GM12878 (cell line): ENCODE measurements at regions not wholly inside any gene's neighbourhood (a gene's known extent, or its start where the extent isn't known, plus 50 kb on each side); places are given as distances from the start of the nearest gene placed in this dataset.

Source experiments
- ATAC-seq: fragments of 200-7000 bp; cut with Tn5 transposase; 3 replicates; pipeline ENCODE4 v1.9.1; 2020; ENCODE audit warnings: mild to moderate bottlenecking, moderate library complexity
- BruUV-seq: library from RNA; stranded (reverse); fragments of 400-500 nt; replicated peaks from 2 replicates; lab custom pipeline; 2021; lab: Mats Ljungman, UMichigan
- CTCF ChIA-PET: fragments of 300-600 bp; sonication (Branson Sonifier 250); formaldehyde crosslinking; extraction: SDS; loops from one replicate; lab custom pipeline; 2021; ENCODE audit warnings: inconsistent platforms; lab: Yijun Ruan, JAX
- POLR2A ChIA-PET: fragments of 350-600 bp; formaldehyde crosslinking; extraction: SDS; loops from one replicate; lab custom pipeline; 2021; ENCODE audit warnings: inconsistent platforms; lab: Charles Lee
- RAD21 ChIA-PET: fragments of 300-600 bp; sonication (Branson Sonifier 250); formaldehyde crosslinking; loops from one replicate; lab custom pipeline; 2023; ENCODE audit warnings: antibody characterized with exemption; ENCODE audit not compliant: unreplicated experiment; lab: Charles Lee
- SMC1A ChIA-PET: fragments of 300-600 bp; sonication (Branson Sonifier 250); formaldehyde crosslinking; loops from one replicate; lab custom pipeline; 2023; ENCODE audit not compliant: unreplicated experiment, uncharacterized antibody; lab: Charles Lee
- DNase-seq: peaks from one replicate; pipeline ENCODE4 v3.0.0-alpha.2; 2011; ENCODE audit warnings: low read depth, low spot score
- FAIRE-seq: peaks from 3 replicates; lab custom pipeline; 2011; peaks lifted over from hg19 to GRCh38; lab: Jason Lieb, UNC
- H2AFZ ChIP-seq: 2 replicates; pipeline ENCODE4 v1.6.0; 2011; ENCODE audit warnings: low read depth, low read length, control low read depth; ENCODE audit not compliant: control insufficient read depth
- H3K27ac ChIP-seq: 2 replicates; pipeline ENCODE4 v1.5.1; 2011; ENCODE audit warnings: control low read depth; ENCODE audit not compliant: control insufficient read depth, insufficient read depth
- H3K27me3 ChIP-seq, 2 experiments: replicated peaks in 1 of 2; 2 replicates each; pipeline versions ENCODE4 v1.6.0 to v1.6.1; 2011; ENCODE audit warnings: low read length in 1 of 2; ENCODE audit not compliant: control insufficient read depth in 2 of 2, insufficient read depth in 2 of 2
- H3K36me3 ChIP-seq, 2 experiments: 2 replicates each; pipeline ENCODE4 v1.5.1; 2011; ENCODE audit warnings: low read length in 1 of 2; ENCODE audit not compliant: control insufficient read depth in 2 of 2, insufficient read depth in 2 of 2
- H3K4me1 ChIP-seq: 2 replicates; pipeline ENCODE4 v1.6.1; 2011; ENCODE audit warnings: mild to moderate bottlenecking, low read length, moderate library complexity, mixed read lengths; ENCODE audit not compliant: control insufficient read depth, insufficient read depth
- H3K4me2 ChIP-seq: 2 replicates; pipeline ENCODE4 v1.6.0; 2011; ENCODE audit warnings: control low read depth; ENCODE audit not compliant: control insufficient read depth, insufficient read depth
- H3K4me3 ChIP-seq: fragments of 200-600 bp; sonication (generic); 2 replicates; pipeline ENCODE4 v1.5.1; 2016
- H3K79me2 ChIP-seq: 2 replicates; pipeline ENCODE4 v1.6.0; 2011; ENCODE audit warnings: low read length; ENCODE audit not compliant: control insufficient read depth, insufficient read depth
- H3K9ac ChIP-seq: 2 replicates; pipeline ENCODE4 v1.8.0; 2011; ENCODE audit warnings: low read length, control low read depth, mixed read lengths; ENCODE audit not compliant: control insufficient read depth, insufficient read depth
- H3K9me3 ChIP-seq: replicated peaks from 3 replicates; pipeline ENCODE4 v1.5.1; 2011; ENCODE audit warnings: mild to moderate bottlenecking, low read length; ENCODE audit not compliant: control insufficient read depth, insufficient read depth
- H4K20me1 ChIP-seq: 2 replicates; pipeline ENCODE4 v1.6.0; 2011; ENCODE audit not compliant: control insufficient read depth, insufficient read depth
- BMI1 ChIP-seq: fragments of 450-650 bp; IDR thresholded peaks from 2 replicates; pipeline ENCODE4 v1.6.1; 2016; ENCODE audit warnings: mild to moderate bottlenecking, moderate library complexity, borderline replicate concordance
- CBFB ChIP-seq: IDR thresholded peaks from 2 replicates; pipeline ENCODE4 v1.6.1; 2016; ENCODE audit warnings: antibody characterized with exemption, low read depth
- CBX3 ChIP-seq: fragments of 200-600 bp; sonication (generic); IDR thresholded peaks from 2 replicates; pipeline ENCODE4 v1.6.1; 2016; ENCODE audit warnings: low read depth, borderline replicate concordance
- CHD4 ChIP-seq: fragments of 200-600 bp; sonication (generic); IDR thresholded peaks from 2 replicates; pipeline ENCODE4 v1.6.1; 2016; ENCODE audit warnings: mild to moderate bottlenecking
- E2F8 ChIP-seq: fragments of 450-650 bp; IDR thresholded peaks from 2 replicates; pipeline ENCODE4 v1.6.1; 2018; ENCODE audit warnings: mild to moderate bottlenecking, low read depth, moderate library complexity; ENCODE audit not compliant: partially characterized antibody
- EP300 ChIP-seq, 2 experiments: fragments of 150-350 bp in 1 of 2; IDR thresholded peaks; 2 replicates each; pipeline ENCODE4 v1.6.1; 2011 to 2012; ENCODE audit warnings: low read depth in 2 of 2, low read length in 2 of 2, borderline replicate concordance in 1 of 2, improper control_type of control experiment in 1 of 2, inconsistent platforms in 1 of 2; ENCODE audit not compliant: control insufficient read depth in 1 of 2
- HDAC6 ChIP-seq: fragments of 200-600 bp; sonication (generic); IDR thresholded peaks from one replicate; pipeline ENCODE4 v1.8.0; 2017; ENCODE audit warnings: antibody characterized with exemption; ENCODE audit not compliant: unreplicated experiment
- JUNB ChIP-seq: IDR thresholded peaks from 2 replicates; pipeline ENCODE4 v1.6.1; 2016; ENCODE audit warnings: antibody characterized with exemption, mild to moderate bottlenecking
- MTA2 ChIP-seq: fragments of 450-650 bp; IDR thresholded peaks from 2 replicates; pipeline ENCODE4 v1.6.1; 2016; ENCODE audit warnings: low read depth, mild to moderate bottlenecking, moderate library complexity
- MTA3 ChIP-seq: IDR thresholded peaks from 2 replicates; pipeline ENCODE4 v1.6.1; 2012; ENCODE audit warnings: low read length, inconsistent platforms, borderline replicate concordance
- MYB ChIP-seq: fragments of 150-350 bp; IDR thresholded peaks from 2 replicates; pipeline ENCODE4 v1.6.1; 2014; ENCODE audit warnings: mild to moderate bottlenecking, low read depth, low read length, borderline replicate concordance
- RFX5 ChIP-seq: IDR thresholded peaks from 2 replicates; pipeline ENCODE4 v1.6.1; 2011; ENCODE audit warnings: low read depth, low read length, improper control_type of control experiment
- SMAD5 ChIP-seq: IDR thresholded peaks from 2 replicates; pipeline ENCODE4 v1.6.1; 2016; ENCODE audit warnings: antibody characterized with exemption, low read depth
- SREBF2 ChIP-seq: IDR thresholded peaks from 2 replicates; pipeline ENCODE4 v1.6.1; 2012; ENCODE audit warnings: mild to moderate bottlenecking, low read length
- ZNF207 ChIP-seq: fragments of 450-650 bp; IDR thresholded peaks from 2 replicates; pipeline ENCODE4 v1.6.1; 2014; ENCODE audit warnings: antibody characterized with exemption, mild to moderate bottlenecking, borderline replicate concordance
- ZNF622 ChIP-seq: fragments of 450-650 bp; IDR thresholded peaks from 2 replicates; pipeline ENCODE4 v1.6.1; 2017; ENCODE audit warnings: mild to moderate bottlenecking, inconsistent platforms
- ZZZ3 ChIP-seq: IDR thresholded peaks from 2 replicates; pipeline ENCODE4 v1.6.1; 2011; ENCODE audit warnings: low read depth; ENCODE audit not compliant: control insufficient read depth, insufficient read length
- WGBS: methylation state at CpG from one replicate; pipeline ENCODE4 v1.1.6; 2016; ENCODE audit warnings: low lambda C conversion rate; ENCODE audit not compliant: insufficient replicate concordance, insufficient coverage; ENCODE audit errors: missing lambda C conversion rate; 5-methylcytosine and 5-hydroxymethylcytosine counted together
- in situ Hi-C: fragments of 300-500 bp; cut with MboI; formaldehyde crosslinking; loops from 9 replicates; pipeline ENCODE4 v1.14.3; 2018; ENCODE audit warnings: mixed read lengths
- intact Hi-C: fragments of 100-400 bp; cut with micrococcal nuclease; formaldehyde crosslinking; loops from one replicate; pipeline ENCODE4 v1.14.2; 2022; ENCODE audit not compliant: unreplicated experiment
- TF ChIP-seq, protein P1 (sequence below): IDR thresholded peaks from 2 replicates; pipeline ENCODE4 v1.6.1; 2011; ENCODE audit warnings: low read depth, low read length, improper control_type of control experiment, borderline replicate concordance

DNA sequence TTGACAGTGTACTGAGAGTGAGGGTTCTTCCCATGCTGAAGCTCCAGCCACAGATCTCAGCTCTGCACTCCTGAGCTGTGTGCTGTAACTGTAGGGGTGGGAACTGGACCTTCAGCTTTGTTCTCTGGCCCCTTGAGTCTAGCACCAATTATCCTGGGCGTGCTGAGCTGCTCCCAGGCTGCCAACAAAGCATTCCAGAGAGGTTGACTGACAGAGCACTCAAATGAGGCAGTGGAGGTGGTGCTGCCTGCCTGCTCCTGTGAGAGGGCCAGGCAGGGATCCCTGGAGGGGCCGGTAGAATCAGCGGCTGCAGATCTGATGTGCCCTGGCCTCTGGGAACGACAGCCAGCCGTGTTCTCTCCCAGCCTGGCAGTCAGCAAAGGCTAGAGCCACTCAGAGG is 375.7 kb upstream of the AADAT start:
- no peaks in the 10 kb centered on the region for H3K9me3 ChIP-seq
- DNase-seq (no peak), ATAC-seq (peak; percentile 19; the same call in 2 of the 3 replicates), FAIRE-seq (no peak)
- no peak overlapping the region for H3K4me2 ChIP-seq
- ChIA-PET POLR2A (no interaction called here), RAD21 (no interaction called here), SMC1A (interaction anchor here (1.1 kb wide), 1 partner anchor 11 kb away, joined by 3 read pairs; no protein-coding TSS in a partner anchor), CTCF (interaction anchor here (1.2 kb wide), 1 partner anchor 21 kb away, joined by 3 read pairs; no protein-coding TSS in a partner anchor)
- H2AFZ ChIP-seq, result no peak overlapping the region
- in situ Hi-C loops (no loop called here), intact Hi-C loops (no loop called here)
- TF ChIP-seq CBFB, result no peak
- TF ChIP-seq HDAC6, result no peak
- no peak for TF ChIP-seq E2F8
- TF ChIP-seq MTA2, result no peak
- no peak for TF ChIP-seq CBX3
- TF ChIP-seq SREBF2, result no peak
- no peak for TF ChIP-seq RFX5
- TF ChIP-seq MYB, result no peak
- TF ChIP-seq CHD4, result no peak
- no peak for TF ChIP-seq ZZZ3
- TF ChIP-seq JUNB, result no peak
- no peak for TF ChIP-seq BMI1
- no peak for TF ChIP-seq ZNF622
- TF ChIP-seq ZNF207, result no peak
- TF ChIP-seq EP300 (IDR thresholded peaks at IDR 0.05; ENCODE audit: borderline replicate concordance in 1 of 2, control insufficient read depth in 1 of 2, low read depth in 2 of 2, low read length in 2 of 2), result no peak
- TF ChIP-seq SMAD5, result no peak
- no peak for TF ChIP-seq MTA3
- TF ChIP-seq, protein P1, sequence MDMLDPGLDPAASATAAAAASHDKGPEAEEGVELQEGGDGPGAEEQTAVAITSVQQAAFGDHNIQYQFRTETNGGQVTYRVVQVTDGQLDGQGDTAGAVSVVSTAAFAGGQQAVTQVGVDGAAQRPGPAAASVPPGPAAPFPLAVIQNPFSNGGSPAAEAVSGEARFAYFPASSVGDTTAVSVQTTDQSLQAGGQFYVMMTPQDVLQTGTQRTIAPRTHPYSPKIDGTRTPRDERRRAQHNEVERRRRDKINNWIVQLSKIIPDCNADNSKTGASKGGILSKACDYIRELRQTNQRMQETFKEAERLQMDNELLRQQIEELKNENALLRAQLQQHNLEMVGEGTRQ, result no peak
- H4K20me1 ChIP-seq, result no peaks in the 10 kb centered on the region
- H3K4me1 ChIP-seq, result no peaks in the 10 kb centered on the region
- no peaks in the 10 kb centered on the region for H3K27me3 ChIP-seq
- no peak overlapping the region for H3K4me3 ChIP-seq
- WGBS, result 34% methylated on average over 5 of the region's 5 CpGs
- H3K36me3 ChIP-seq, result no peaks in the 10 kb centered on the region
- no TSS peak for BruUV-seq
- H3K9ac ChIP-seq, result no peak overlapping the region
- H3K79me2 ChIP-seq, result no peaks in the 10 kb centered on the region
- H3K27ac ChIP-seq, result no peak overlapping the region
